CD8-positive, alpha-beta memory T cell (primary cell): ENCODE measurements at regions not wholly inside any gene's neighbourhood (a gene's known extent, or its start where the extent isn't known, plus 50 kb on each side); places are given as distances from the start of the nearest gene placed in this dataset.

Experiments used
- CTCF ChIA-PET: fragments of 350-600 bp; sonication (Branson Sonifier 250); formaldehyde crosslinking; loops from one replicate; lab custom pipeline; 2021; ENCODE audit warnings: antibody characterized with exemption; lab: Charles Lee
- POLR2A ChIA-PET: fragments of 350-600 bp; sonication (Branson Sonifier 250); formaldehyde crosslinking; loops from one replicate; lab custom pipeline; 2021; ENCODE audit warnings: antibody characterized with exemption; lab: Charles Lee
- DNase-seq, 5 donors: peaks; one replicate each; pipeline versions ENCODE4 v3.0.0 to v3.0.0-alpha.2; 2020 to 2022; ENCODE audit warnings: mixed read lengths in 1 of 5
- H3K27ac ChIP-seq: one replicate; pipeline ENCODE4 v1.7.0; 2013; ENCODE audit warnings: low read depth, mild to moderate bottlenecking, low read length, moderate library complexity
- H3K27me3 ChIP-seq: 2 replicates; pipeline ENCODE4 v1.7.0; 2013; ENCODE audit warnings: low read length, mild to moderate bottlenecking; ENCODE audit not compliant: insufficient read depth, poor library complexity, severe bottlenecking
- H3K36me3 ChIP-seq: 2 replicates; pipeline ENCODE4 v1.7.0; 2013; ENCODE audit warnings: mild to moderate bottlenecking, low read length, moderate library complexity; ENCODE audit not compliant: insufficient read depth
- H3K4me1 ChIP-seq: 2 replicates; pipeline ENCODE4 v1.7.0; 2013; ENCODE audit warnings: mild to moderate bottlenecking, low read length, moderate library complexity; ENCODE audit not compliant: insufficient read depth
- H3K4me3 ChIP-seq: 2 replicates; pipeline ENCODE4 v1.7.0; 2013; ENCODE audit warnings: mild to moderate bottlenecking, low read length
- H3K9me3 ChIP-seq: 2 replicates; pipeline ENCODE4 v1.7.0; 2013; ENCODE audit warnings: mild to moderate bottlenecking, low read length
- H3K27ac Mint-ChIP-seq, 8 donors: one replicate each; pipeline ENCODE4 v1.8.0; 2020 to 2021; ENCODE audit warnings: mixed read lengths in 8 of 8, mild to moderate bottlenecking in 6 of 8, inconsistent platforms in 3 of 8, moderate library complexity in 3 of 8
- H3K27me3 Mint-ChIP-seq, 2 donors: one replicate each; pipeline ENCODE4 v1.8.0; 2020 to 2021; ENCODE audit warnings: mixed read lengths in 2 of 2, mild to moderate bottlenecking in 1 of 2, moderate library complexity in 1 of 2
- H3K36me3 Mint-ChIP-seq, 3 donors: one replicate each; pipeline ENCODE4 v1.8.0; 2020 to 2021; ENCODE audit warnings: mixed read lengths in 3 of 3, inconsistent platforms in 1 of 3, mild to moderate bottlenecking in 1 of 3
- H3K4me1 Mint-ChIP-seq, 3 donors: one replicate each; pipeline ENCODE4 v1.8.0; 2020 to 2021; ENCODE audit warnings: mixed read lengths in 3 of 3, inconsistent platforms in 1 of 3, mild to moderate bottlenecking in 1 of 3
- H3K4me3 Mint-ChIP-seq, 7 donors: one replicate each; pipeline ENCODE4 v1.8.0; 2020 to 2021; ENCODE audit warnings: mixed read lengths in 7 of 7, mild to moderate bottlenecking in 6 of 7, moderate library complexity in 4 of 7, inconsistent platforms in 2 of 7
- H3K9me3 Mint-ChIP-seq, 5 donors: one replicate each; pipeline ENCODE4 v1.8.0; 2020 to 2022; ENCODE audit warnings: mixed read lengths in 5 of 5, mild to moderate bottlenecking in 3 of 5, moderate library complexity in 2 of 5, inconsistent platforms in 1 of 5

- POLR2A ChIA-PET: interaction anchor here (0.6 kb wide), 1 partner anchor 163 kb away, joined by 3 read pairs; no protein-coding TSS in a partner anchor
Measured at GRCh38 chr4:80145739-80146138, 51.6 kb upstream of the PRDM8 start.

GRCh38 chr4:80144676-80145470, 52.4 kb upstream of the PRDM8 start:
- ChIA-PET POLR2A (no interaction called here), CTCF (no interaction called here)
- no peak for DNase-seq
- Mint-ChIP-seq H3K27me3 (no peaks in the 10 kb centered on the region), H3K4me3 (peak overlapping the region in 1 of 7 donors; percentile 64), H3K4me1 (peaks cover 9 to 29% (median 24%) of the 10 kb centered on the region in 3 donors), H3K9me3 (no peaks in the 10 kb centered on the region), H3K27ac (no peak overlapping the region), H3K36me3 (no peaks in the 10 kb centered on the region)
- H3K9me3 ChIP-seq: no peaks in the 10 kb centered on the region
- no peak overlapping the region for H3K27ac ChIP-seq
- no peaks in the 10 kb centered on the region for H3K27me3 ChIP-seq
- no peak overlapping the region for H3K4me3 ChIP-seq
- H3K4me1 ChIP-seq: peaks cover 13% of the 10 kb centered on the region
- no peaks in the 10 kb centered on the region for H3K36me3 ChIP-seq

More at GRCh38 chr4:80145739-80146138, 51.6 kb upstream of the PRDM8 start:
- Mint-ChIP-seq H3K4me1 (peaks cover 5 to 23% (median 17%) of the 10 kb centered on the region in 3 donors), H3K9me3 (no peaks in the 10 kb centered on the region), H3K27ac (no peak overlapping the region), H3K36me3 (no peaks in the 10 kb centered on the region), H3K4me3 (no peak overlapping the region), H3K27me3 (peaks cover 0 to 3% of the 10 kb centered on the region in 2 donors)
- no peak overlapping the region for H3K27ac ChIP-seq
- DNase-seq: no peak
- CTCF ChIA-PET: interaction anchor here (0.9 to 1.2 kb wide), 2 partner anchors 37 to 39 kb away, joined by 3 read pairs; no protein-coding TSS in a partner anchor
- H3K27me3 ChIP-seq: no peaks in the 10 kb centered on the region
- H3K4me1 ChIP-seq: peaks cover 8% of the 10 kb centered on the region
- no peaks in the 10 kb centered on the region for H3K9me3 ChIP-seq
- H3K4me3 ChIP-seq: no peak overlapping the region
- H3K36me3 ChIP-seq: no peaks in the 10 kb centered on the region

GRCh38 chr4:80143307-80143679, 54.0 kb upstream of the PRDM8 start:
- no peaks in the 10 kb centered on the region for H3K27me3 Mint-ChIP-seq
- no peaks in the 10 kb centered on the region for H3K9me3 ChIP-seq
- H3K9me3 Mint-ChIP-seq: no peaks in the 10 kb centered on the region
- H3K36me3 Mint-ChIP-seq: no peaks in the 10 kb centered on the region
- no peak overlapping the region for H3K4me3 ChIP-seq
- H3K4me3 Mint-ChIP-seq: no peak overlapping the region
- peaks cover 27% of the 10 kb centered on the region for H3K4me1 ChIP-seq
- CTCF ChIA-PET: no interaction called here
- no peaks in the 10 kb centered on the region for H3K27me3 ChIP-seq
- peaks cover 24 to 45% (median 40%) of the 10 kb centered on the region in 3 donors for H3K4me1 Mint-ChIP-seq
- H3K36me3 ChIP-seq: no peaks in the 10 kb centered on the region
- H3K27ac Mint-ChIP-seq: no peak overlapping the region
- DNase-seq: no peak
- POLR2A ChIA-PET: no interaction called here
- H3K27ac ChIP-seq: peak overlapping the region; percentile 20

GRCh38 chr4:80142394-80143306, 54.7 kb upstream of the PRDM8 start:
- H3K4me1 Mint-ChIP-seq: peaks cover 26 to 51% (median 46%) of the 10 kb centered on the region in 3 donors
- no peak overlapping the region for H3K27ac Mint-ChIP-seq

GRCh38 chr4:80141543-80141942, 55.8 kb upstream of the PRDM8 start:
- no peak overlapping the region for H3K27ac ChIP-seq
- no peak for DNase-seq
- Mint-ChIP-seq H3K9me3 (no peaks in the 10 kb centered on the region), H3K4me3 (no peak overlapping the region), H3K4me1 (peaks cover 26 to 54% (median 49%) of the 10 kb centered on the region in 3 donors), H3K27me3 (no peaks in the 10 kb centered on the region), H3K36me3 (no peaks in the 10 kb centered on the region), H3K27ac (peak overlapping the region in 1 of 8 donors; percentile 12)
- no peaks in the 10 kb centered on the region for H3K36me3 ChIP-seq
- ChIA-PET CTCF (interaction anchor here (0.7 to 5.4 kb wide), 3 partner anchors 10 to 41 kb away, joined by 3 to 28 read pairs (median 6); no protein-coding TSS in a partner anchor), POLR2A (no interaction called here)
- no peak overlapping the region for H3K4me3 ChIP-seq
- H3K9me3 ChIP-seq: no peaks in the 10 kb centered on the region
- H3K4me1 ChIP-seq: peaks cover 37% of the 10 kb centered on the region
- no peaks in the 10 kb centered on the region for H3K27me3 ChIP-seq

More at GRCh38 chr4:80142394-80143306, 54.7 kb upstream of the PRDM8 start:
- Histone ChIP-seq H3K9me3 (no peaks in the 10 kb centered on the region), H3K4me3 (no peak overlapping the region), H3K27me3 (no peaks in the 10 kb centered on the region), H3K4me1 (peaks cover 33% of the 10 kb centered on the region), H3K36me3 (no peaks in the 10 kb centered on the region), H3K27ac (peak overlapping the region; percentile 20)
- Mint-ChIP-seq H3K36me3 (no peaks in the 10 kb centered on the region), H3K9me3 (no peaks in the 10 kb centered on the region), H3K27me3 (no peaks in the 10 kb centered on the region), H3K4me3 (no peak overlapping the region)
- CTCF ChIA-PET: interaction anchor here (0.8 to 1.4 kb wide), 2 partner anchors 17 to 40 kb away, joined by 3 to 6 read pairs; no protein-coding TSS in a partner anchor
- no peak for DNase-seq
- POLR2A ChIA-PET: no interaction called here

GRCh38 chr4:80140194-80140593, 57.1 kb upstream of the PRDM8 start:
- Mint-ChIP-seq H3K9me3 (no peaks in the 10 kb centered on the region), H3K36me3 (no peaks in the 10 kb centered on the region), H3K4me1 (peaks cover 26 to 54% (median 49%) of the 10 kb centered on the region in 3 donors), H3K4me3 (no peak overlapping the region), H3K27ac (peak overlapping the region; percentile 34 to 83 (median 56)), H3K27me3 (no peaks in the 10 kb centered on the region)
- POLR2A ChIA-PET: interaction anchor here (0.7 to 2.1 kb wide), 2 partner anchors 43 to 60 kb away, joined by 3 to 7 read pairs; no protein-coding TSS in a partner anchor
- H3K27me3 ChIP-seq: no peaks in the 10 kb centered on the region
- CTCF ChIA-PET: interaction anchor here (1.6 to 5.4 kb wide), 5 partner anchors 10 to 67 kb away, joined by 5 to 37 read pairs (median 18); partner anchors contain the start of gene ANTXR2
- H3K4me3 ChIP-seq: no peak overlapping the region
- H3K9me3 ChIP-seq: no peaks in the 10 kb centered on the region
- no peaks in the 10 kb centered on the region for H3K36me3 ChIP-seq
- H3K4me1 ChIP-seq: peaks cover 37% of the 10 kb centered on the region
- no peak for DNase-seq
- H3K27ac ChIP-seq: no peak overlapping the region

- Histone ChIP-seq H3K36me3 (no peaks in the 10 kb centered on the region), H3K9me3 (no peaks in the 10 kb centered on the region), H3K27me3 (no peaks in the 10 kb centered on the region), H3K4me3 (no peak overlapping the region), H3K4me1 (peaks cover 37% of the 10 kb centered on the region), H3K27ac (no peak overlapping the region)
- no peaks in the 10 kb centered on the region for H3K9me3 Mint-ChIP-seq
- peaks cover 26 to 54% (median 49%) of the 10 kb centered on the region in 3 donors for H3K4me1 Mint-ChIP-seq
- no peaks in the 10 kb centered on the region for H3K27me3 Mint-ChIP-seq
- no peaks in the 10 kb centered on the region for H3K36me3 Mint-ChIP-seq
- H3K27ac Mint-ChIP-seq: peak overlapping the region; percentile 34 to 83 (median 75)
- POLR2A ChIA-PET: interaction anchor here (0.6 to 2.1 kb wide), 5 partner anchors 11 to 61 kb away, joined by 3 to 7 read pairs (median 3); no protein-coding TSS in a partner anchor
- no peak for DNase-seq
- CTCF ChIA-PET: interaction anchor here (1.2 to 5.4 kb wide), 6 partner anchors 9 to 67 kb away, joined by 3 to 37 read pairs (median 12); partner anchors contain the start of gene ANTXR2
- H3K4me3 Mint-ChIP-seq: peak overlapping the region in 1 of 7 donors; percentile 2
Measured at GRCh38 chr4:80139671-80140070, 57.6 kb upstream of the PRDM8 start.
